ENCODE measurements at regions not wholly inside any gene's neighbourhood (a gene's known extent, or its start where the extent isn't known, plus 50 kb on each side); places are given as distances from the start of the nearest gene placed in this dataset.

DNA sequence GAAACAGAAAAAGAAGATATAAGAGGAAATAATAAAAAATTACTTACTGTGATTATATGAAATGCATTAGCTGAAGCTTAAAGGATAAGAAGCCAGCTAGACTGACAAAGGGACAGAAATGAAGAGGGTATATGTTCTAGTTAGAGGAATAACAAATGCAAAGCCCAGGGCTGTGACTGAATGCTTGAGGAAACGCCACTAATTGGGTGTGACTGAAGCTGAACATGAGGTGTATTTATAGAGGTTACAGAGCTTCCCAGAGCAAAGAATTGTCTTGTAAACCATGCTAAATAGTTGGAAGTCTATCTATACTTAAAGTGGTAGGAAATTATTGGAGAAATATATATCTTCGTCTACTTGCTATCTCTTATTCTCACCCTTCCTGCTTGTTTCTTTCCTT, 77.7 kb upstream of the PLPPR5 start:
- no peaks in the 10 kb centered on the region for H3K9me3 ChIP-seq (ENCODE audit: control insufficient read depth, low read depth, low read length)
- no peak overlapping the region for H3K9ac ChIP-seq (ENCODE audit: extremely low read depth, insufficient read length, low read length)
- WGBS (ENCODE audit: extremely low coverage, insufficient read length, low lambda C conversion rate): no CpG with 5 or more reads among the region's 2 CpGs
- TF ChIP-seq, protein P1, sequence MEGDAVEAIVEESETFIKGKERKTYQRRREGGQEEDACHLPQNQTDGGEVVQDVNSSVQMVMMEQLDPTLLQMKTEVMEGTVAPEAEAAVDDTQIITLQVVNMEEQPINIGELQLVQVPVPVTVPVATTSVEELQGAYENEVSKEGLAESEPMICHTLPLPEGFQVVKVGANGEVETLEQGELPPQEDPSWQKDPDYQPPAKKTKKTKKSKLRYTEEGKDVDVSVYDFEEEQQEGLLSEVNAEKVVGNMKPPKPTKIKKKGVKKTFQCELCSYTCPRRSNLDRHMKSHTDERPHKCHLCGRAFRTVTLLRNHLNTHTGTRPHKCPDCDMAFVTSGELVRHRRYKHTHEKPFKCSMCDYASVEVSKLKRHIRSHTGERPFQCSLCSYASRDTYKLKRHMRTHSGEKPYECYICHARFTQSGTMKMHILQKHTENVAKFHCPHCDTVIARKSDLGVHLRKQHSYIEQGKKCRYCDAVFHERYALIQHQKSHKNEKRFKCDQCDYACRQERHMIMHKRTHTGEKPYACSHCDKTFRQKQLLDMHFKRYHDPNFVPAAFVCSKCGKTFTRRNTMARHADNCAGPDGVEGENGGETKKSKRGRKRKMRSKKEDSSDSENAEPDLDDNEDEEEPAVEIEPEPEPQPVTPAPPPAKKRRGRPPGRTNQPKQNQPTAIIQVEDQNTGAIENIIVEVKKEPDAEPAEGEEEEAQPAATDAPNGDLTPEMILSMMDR (conservative IDR thresholded peaks at IDR 0.05): no peak
- Mint-ChIP-seq H3K4me3 (no peak overlapping the region), H3K27me3 (ENCODE audit: low read depth) (no peaks in the 10 kb centered on the region), H3K27ac (no peak overlapping the region), H3K4me1 (no peaks in the 10 kb centered on the region), H3K9me3 (peaks cover 4 to 9% of the 10 kb centered on the region in 2 experiments; a peak in 2 of 5 replicates), H3K36me3 (ENCODE audit: insufficient read depth in 1 of 3, low read depth in 3 of 3) (peaks cover 0 to 5% (median 0%) of the 10 kb centered on the region in 3 experiments; a peak in 2 of 7 replicates)
- no peak overlapping the region for H4K5ac ChIP-seq (ENCODE audit: insufficient read length, low read depth, low read length)
- H3K79me2 ChIP-seq (ENCODE audit: insufficient read depth, low read length): no peaks in the 10 kb centered on the region
- no peak overlapping the region for H3K4me2 ChIP-seq (ENCODE audit: insufficient read depth, insufficient read length, low read length)
- no peak overlapping the region for H2BK5ac ChIP-seq (ENCODE audit: insufficient read length, low read length)
- no peak overlapping the region for H3T11ph ChIP-seq (ENCODE audit: low read length)
- H3K56ac ChIP-seq (ENCODE audit: insufficient read length, low read depth, low read length): no peak overlapping the region
- H3K23me2 ChIP-seq (ENCODE audit: insufficient read length, low read depth, low read length, poor library complexity, severe bottlenecking): no peaks in the 10 kb centered on the region
- no peak overlapping the region for H2AK5ac ChIP-seq (ENCODE audit: insufficient read length, low read length)
- no peak for DNase-seq
- no peaks in the 10 kb centered on the region for H3K79me1 ChIP-seq (ENCODE audit: insufficient read depth, low read depth, low read length, poor library complexity, severe bottlenecking)
- H3K27ac ChIP-seq (ENCODE audit: insufficient read length, low read depth, low read length): no peak overlapping the region
- H2AFZ ChIP-seq (ENCODE audit: low read length): no peak overlapping the region
- H4K20me1 ChIP-seq (ENCODE audit: control insufficient read depth, insufficient read depth, insufficient read length): no peaks in the 10 kb centered on the region
- no peaks in the 10 kb centered on the region for H3K4me1 ChIP-seq (ENCODE audit: insufficient read depth, low read length)
- H2BK20ac ChIP-seq (ENCODE audit: low read depth, low read length, poor library complexity, severe bottlenecking): no peak overlapping the region
- H4K91ac ChIP-seq (ENCODE audit: insufficient read length, low read depth, low read length): no peak overlapping the region
- H4K8ac ChIP-seq (replicated peaks; ENCODE audit: insufficient read length, low read depth, low read length): no peak overlapping the region
- no peaks in the 10 kb centered on the region for H3K27me3 ChIP-seq (ENCODE audit: insufficient read depth, low read length)
- H2BK15ac ChIP-seq (ENCODE audit: low read depth, low read length): no peak overlapping the region
- H3K4ac ChIP-seq (ENCODE audit: low read depth, low read length): no peak overlapping the region
- H2BK120ac ChIP-seq (ENCODE audit: low read depth, low read length, poor library complexity, severe bottlenecking): no peak overlapping the region
- no peak overlapping the region for H2BK12ac ChIP-seq (ENCODE audit: insufficient read length, low read depth, low read length)
- no peak overlapping the region for H3K18ac ChIP-seq (ENCODE audit: insufficient read length, low read depth, low read length)
- H3K23ac ChIP-seq (ENCODE audit: insufficient read length, low read depth, low read length): no peak overlapping the region
- H3K14ac ChIP-seq (ENCODE audit: insufficient read depth, low read length): no peak overlapping the region

Data from H9 (cell line).